ENCODE measurements at regions not wholly inside any gene's neighbourhood (a gene's known extent, or its start where the extent isn't known, plus 50 kb on each side); places are given as distances from the start of the nearest gene placed in this dataset.

- no peak for DNase-seq (ENCODE audit: low read depth in 3 of 3, low spot score in 2 of 3)
Observed at GRCh38 chr1:4085546-4085945, 185.5 kb upstream of the C1orf174 start.

- no peak for DNase-seq (ENCODE audit: low read depth in 3 of 3, low spot score in 2 of 3)
Observed at GRCh38 chr1:4086085-4086850, 186.2 kb upstream of the C1orf174 start.

GRCh38 chr1:4086921-4087320 lies 186.8 kb upstream of the C1orf174 start:
- DNase-seq (ENCODE audit: low read depth in 3 of 3, low spot score in 2 of 3), result no peak

- DNase-seq (ENCODE audit: low read depth in 3 of 3, low spot score in 2 of 3), result no peak
Observed at GRCh38 chr1:4087530-4088420, 187.7 kb upstream of the C1orf174 start.

- DNase-seq (ENCODE audit: low read depth in 3 of 3, low spot score in 2 of 3), result no peak
Observed at GRCh38 chr1:4088676-4089075, 188.6 kb upstream of the C1orf174 start.

GRCh38 chr1:4089421-4090175 lies 189.5 kb upstream of the C1orf174 start:
- DNase-seq (ENCODE audit: low read depth in 3 of 3, low spot score in 2 of 3), result no peak

GRCh38 chr1:4090556-4090955 lies 190.5 kb upstream of the C1orf174 start:
- no peak for DNase-seq (ENCODE audit: low read depth in 3 of 3, low spot score in 2 of 3)

GRCh38 chr1:4090976-4091660 lies 191.0 kb upstream of the C1orf174 start:
- no peak for DNase-seq (ENCODE audit: low read depth in 3 of 3, low spot score in 2 of 3)

- DNase-seq (ENCODE audit: low read depth in 3 of 3, low spot score in 2 of 3), result no peak
Observed at GRCh38 chr1:4091996-4092395, 191.9 kb upstream of the C1orf174 start.

- no peak for DNase-seq (ENCODE audit: low read depth in 3 of 3, low spot score in 2 of 3)
Observed at GRCh38 chr1:4093856-4094565, 193.9 kb upstream of the C1orf174 start.

- no peak for DNase-seq (ENCODE audit: low read depth in 3 of 3, low spot score in 2 of 3)
Observed at GRCh38 chr1:4095433-4095971, 195.4 kb upstream of the C1orf174 start.

GRCh38 chr1:4101459-4102161 lies 201.5 kb upstream of the C1orf174 start:
- DNase-seq (ENCODE audit: low read depth in 3 of 3, low spot score in 2 of 3), result no peak

GRCh38 chr1:4105300-4105880 lies 205.3 kb upstream of the C1orf174 start:
- no peak for DNase-seq (ENCODE audit: low read depth in 3 of 3, low spot score in 2 of 3)

GRCh38 chr1:4106731-4107130 lies 206.7 kb upstream of the C1orf174 start:
- no peak for DNase-seq (ENCODE audit: low read depth in 3 of 3, low spot score in 2 of 3)

- no peak for DNase-seq (ENCODE audit: low read depth in 3 of 3, low spot score in 2 of 3)
Observed at GRCh38 chr1:4107291-4107690, 207.2 kb upstream of the C1orf174 start.

- no peak for DNase-seq (ENCODE audit: low read depth in 3 of 3, low spot score in 2 of 3)
Observed at GRCh38 chr1:4108331-4108730, 208.3 kb upstream of the C1orf174 start.

GRCh38 chr1:4108758-4109627 lies 208.9 kb upstream of the C1orf174 start:
- DNase-seq (ENCODE audit: low read depth in 3 of 3, low spot score in 2 of 3), result no peak

- DNase-seq (ENCODE audit: low read depth in 3 of 3, low spot score in 2 of 3), result no peak
Observed at GRCh38 chr1:4109628-4109940, 209.5 kb upstream of the C1orf174 start.
